Activated CD4-positive, alpha-beta T cell treated with anti-CD3 and anti-CD28 coated beads for 36 hours (primary cell): ENCODE measurements at regions not wholly inside any gene's neighbourhood (a gene's known extent, or its start where the extent isn't known, plus 50 kb on each side); places are given as distances from the start of the nearest gene placed in this dataset.

Source experiments
- ATAC-seq: fragments of 200-7000 bp; cut with Tn5 transposase; one replicate; pipeline ENCODE4 v1.10.0; 2021; ENCODE audit warnings: mild to moderate bottlenecking, moderate library complexity
- CTCF ChIA-PET: fragments of 350-600 bp; sonication (Branson Sonifier 250); formaldehyde crosslinking; loops from one replicate; lab custom pipeline; 2021; ENCODE audit warnings: antibody characterized with exemption; lab: Charles Lee
- POLR2A ChIA-PET: fragments of 350-600 bp; sonication (Branson Sonifier 250); formaldehyde crosslinking; loops from one replicate; lab custom pipeline; 2021; ENCODE audit warnings: antibody characterized with exemption, inconsistent platforms; lab: Charles Lee
- DNase-seq: peaks from one replicate; pipeline ENCODE4 v3.0.0-alpha.2; 2020
- H3K27ac Mint-ChIP-seq: one replicate; pipeline ENCODE4 v1.8.0; 2021; ENCODE audit warnings: mixed read lengths
- H3K27me3 Mint-ChIP-seq: one replicate; pipeline ENCODE4 v1.8.0; 2021; ENCODE audit warnings: mixed read lengths
- H3K36me3 Mint-ChIP-seq: one replicate; pipeline ENCODE4 v1.8.0; 2021; ENCODE audit warnings: low read depth, mixed read lengths
- H3K4me1 Mint-ChIP-seq: one replicate; pipeline ENCODE4 v1.8.0; 2021; ENCODE audit warnings: mixed read lengths
- H3K4me3 Mint-ChIP-seq: one replicate; pipeline ENCODE4 v1.8.0; 2021; ENCODE audit warnings: mild to moderate bottlenecking, moderate library complexity, mixed read lengths
- H3K9me3 Mint-ChIP-seq: one replicate; pipeline ENCODE4 v1.8.0; 2021; ENCODE audit warnings: low read depth, mixed read lengths
- intact Hi-C, 2 experiments: fragments of 100-400 bp; cut with DNase I in 1 of 2; cut with micrococcal nuclease in 1 of 2; formaldehyde crosslinking; loops; one replicate each; pipeline versions ENCODE4 v1.14.2 to v1.15.1; 2022 to 2024; cut with DNase I, micrococcal nuclease

DNA sequence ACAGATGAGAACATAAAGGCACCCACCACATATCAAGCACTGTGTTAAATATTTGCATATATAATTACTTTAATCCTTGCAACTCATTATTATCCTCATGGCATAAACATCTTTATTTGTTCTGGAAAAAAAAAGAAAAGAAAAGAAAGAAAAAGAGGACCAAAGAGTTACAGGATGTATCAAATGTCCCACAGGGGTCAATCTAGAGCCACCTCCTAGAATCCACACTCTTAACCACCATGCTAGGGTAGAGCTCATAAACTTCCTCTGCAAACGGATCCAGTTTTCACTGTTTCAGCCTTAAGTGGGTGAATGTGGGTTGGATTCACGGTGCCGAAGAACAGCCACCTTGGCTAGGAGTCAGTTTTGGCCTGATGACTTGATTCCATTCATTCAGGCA, 171.1 kb upstream of the PPARGC1A start:
- intact Hi-C loops = no loop called here
- DNase-seq (no peak), ATAC-seq (no peak)
- ChIA-PET POLR2A (no interaction called here), CTCF (no interaction called here)
- Mint-ChIP-seq H3K4me3 (no peak overlapping the region), H3K4me1 (no peaks in the 10 kb centered on the region), H3K27me3 (no peaks in the 10 kb centered on the region), H3K9me3 (no peaks in the 10 kb centered on the region), H3K27ac (no peak overlapping the region), H3K36me3 (no peaks in the 10 kb centered on the region)

GRCh38 chr4:24059839-24060238, 170.0 kb upstream of the PPARGC1A start:
- ChIA-PET CTCF (no interaction called here), POLR2A (no interaction called here)
- intact Hi-C loops = no loop called here
- H3K4me3 Mint-ChIP-seq = no peak overlapping the region
- H3K4me1 Mint-ChIP-seq = no peaks in the 10 kb centered on the region
- DNase-seq (no peak), ATAC-seq (no peak)
- H3K27ac Mint-ChIP-seq = no peak overlapping the region
- H3K36me3 Mint-ChIP-seq = no peaks in the 10 kb centered on the region
- no peaks in the 10 kb centered on the region for H3K9me3 Mint-ChIP-seq
- no peaks in the 10 kb centered on the region for H3K27me3 Mint-ChIP-seq

GRCh38 chr4:24057915-24058559, 168.2 kb upstream of the PPARGC1A start:
- Mint-ChIP-seq H3K27ac (no peak overlapping the region), H3K4me3 (no peak overlapping the region), H3K9me3 (no peaks in the 10 kb centered on the region), H3K27me3 (no peaks in the 10 kb centered on the region), H3K4me1 (no peaks in the 10 kb centered on the region), H3K36me3 (no peaks in the 10 kb centered on the region)
- CTCF ChIA-PET = no interaction called here
- no peak for DNase-seq
- POLR2A ChIA-PET = no interaction called here
- no peak for ATAC-seq
- intact Hi-C loops = no loop called here

DNA sequence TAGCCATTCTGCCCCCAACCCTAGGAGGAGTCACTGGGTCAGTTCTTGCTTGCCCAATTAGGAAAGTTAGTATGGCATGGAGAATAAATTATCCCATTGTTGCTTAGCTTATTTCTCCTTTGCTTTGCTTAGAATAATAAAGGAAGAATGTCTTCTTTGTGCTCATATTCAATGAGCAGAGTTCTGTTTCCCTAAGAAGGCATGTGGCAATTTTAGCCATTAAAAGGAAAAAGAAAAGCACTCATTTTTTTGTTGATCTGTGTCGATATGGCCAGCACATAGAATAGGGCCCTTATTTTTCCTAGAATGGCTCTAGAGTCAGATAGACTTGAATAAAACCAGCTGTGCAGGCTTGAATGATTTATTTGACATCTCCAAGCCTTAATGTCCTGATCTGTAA, 166.4 kb upstream of the PPARGC1A start:
- Mint-ChIP-seq H3K27me3 (no peaks in the 10 kb centered on the region), H3K4me1 (no peaks in the 10 kb centered on the region), H3K9me3 (peaks cover 2% of the 10 kb centered on the region), H3K36me3 (no peaks in the 10 kb centered on the region), H3K27ac (no peak overlapping the region), H3K4me3 (no peak overlapping the region)
- POLR2A ChIA-PET = no interaction called here
- CTCF ChIA-PET = no interaction called here
- ATAC-seq (no peak), DNase-seq (no peak)
- intact Hi-C loops = no loop called here

DNA sequence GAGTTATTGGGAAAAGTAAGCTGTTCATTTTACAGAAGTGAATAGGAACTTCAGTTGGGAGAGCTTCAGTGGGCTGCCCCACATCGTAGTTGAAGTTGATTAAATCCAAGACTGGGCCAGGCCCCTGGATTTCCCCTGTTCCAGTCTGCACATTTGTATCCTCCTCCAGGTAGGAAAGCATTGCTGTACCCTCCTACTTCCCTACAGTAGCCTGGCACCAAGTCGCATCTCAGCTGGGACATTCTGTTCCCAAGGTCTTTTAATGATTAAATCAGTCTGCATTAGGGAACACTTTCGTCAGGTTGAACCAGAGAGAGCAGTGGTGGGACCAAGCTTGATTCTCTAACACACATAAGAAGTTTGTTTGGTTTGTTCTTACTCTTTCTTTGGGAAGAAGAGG, 165.8 kb upstream of the PPARGC1A start:
- POLR2A ChIA-PET = no interaction called here
- H3K27ac Mint-ChIP-seq = no peak overlapping the region
- no peaks in the 10 kb centered on the region for H3K4me1 Mint-ChIP-seq
- no peaks in the 10 kb centered on the region for H3K36me3 Mint-ChIP-seq
- no peak for DNase-seq
- intact Hi-C loops = no loop called here
- no peak for ATAC-seq
- CTCF ChIA-PET = no interaction called here
- no peak overlapping the region for H3K4me3 Mint-ChIP-seq
- H3K9me3 Mint-ChIP-seq = peaks cover 2% of the 10 kb centered on the region
- no peaks in the 10 kb centered on the region for H3K27me3 Mint-ChIP-seq

- no peaks in the 10 kb centered on the region for H3K36me3 Mint-ChIP-seq
- ChIA-PET POLR2A (no interaction called here), CTCF (no interaction called here)
- no peaks in the 10 kb centered on the region for H3K27me3 Mint-ChIP-seq
- H3K27ac Mint-ChIP-seq = no peak overlapping the region
- DNase-seq (no peak), ATAC-seq (no peak)
- intact Hi-C loops = no loop called here
- H3K4me3 Mint-ChIP-seq = no peak overlapping the region
- H3K4me1 Mint-ChIP-seq = no peaks in the 10 kb centered on the region
- H3K9me3 Mint-ChIP-seq = peaks cover 2% of the 10 kb centered on the region
These were observed 165.1 kb upstream of the PPARGC1A start for GRCh38 chr4:24054910-24055309.

DNA sequence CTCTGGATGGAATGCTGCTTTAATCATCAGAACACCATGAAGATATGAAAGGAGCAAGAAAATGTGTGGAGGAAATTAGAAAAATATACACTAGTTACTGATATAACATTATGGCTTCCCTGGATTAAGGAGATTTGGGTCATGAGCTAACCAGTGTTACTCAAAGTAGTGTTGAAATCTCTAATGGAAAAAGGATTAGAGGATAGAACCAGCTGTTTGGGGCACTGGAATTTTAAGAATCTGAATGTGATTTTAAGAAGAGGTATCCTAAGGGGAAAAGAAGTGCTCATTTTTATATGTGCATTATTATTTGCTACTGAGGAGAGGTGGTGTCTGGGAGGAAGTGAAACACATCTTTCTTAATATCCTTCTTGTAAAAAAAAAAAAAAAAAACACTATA, 164.1 kb upstream of the PPARGC1A start:
- H3K27me3 Mint-ChIP-seq = no peaks in the 10 kb centered on the region
- peaks cover 2% of the 10 kb centered on the region for H3K9me3 Mint-ChIP-seq
- ChIA-PET CTCF (no interaction called here), POLR2A (no interaction called here)
- H3K36me3 Mint-ChIP-seq = no peaks in the 10 kb centered on the region
- DNase-seq (no peak), ATAC-seq (no peak)
- no peak overlapping the region for H3K4me3 Mint-ChIP-seq
- no peaks in the 10 kb centered on the region for H3K4me1 Mint-ChIP-seq
- H3K27ac Mint-ChIP-seq = no peak overlapping the region
- intact Hi-C loops = no loop called here

DNA sequence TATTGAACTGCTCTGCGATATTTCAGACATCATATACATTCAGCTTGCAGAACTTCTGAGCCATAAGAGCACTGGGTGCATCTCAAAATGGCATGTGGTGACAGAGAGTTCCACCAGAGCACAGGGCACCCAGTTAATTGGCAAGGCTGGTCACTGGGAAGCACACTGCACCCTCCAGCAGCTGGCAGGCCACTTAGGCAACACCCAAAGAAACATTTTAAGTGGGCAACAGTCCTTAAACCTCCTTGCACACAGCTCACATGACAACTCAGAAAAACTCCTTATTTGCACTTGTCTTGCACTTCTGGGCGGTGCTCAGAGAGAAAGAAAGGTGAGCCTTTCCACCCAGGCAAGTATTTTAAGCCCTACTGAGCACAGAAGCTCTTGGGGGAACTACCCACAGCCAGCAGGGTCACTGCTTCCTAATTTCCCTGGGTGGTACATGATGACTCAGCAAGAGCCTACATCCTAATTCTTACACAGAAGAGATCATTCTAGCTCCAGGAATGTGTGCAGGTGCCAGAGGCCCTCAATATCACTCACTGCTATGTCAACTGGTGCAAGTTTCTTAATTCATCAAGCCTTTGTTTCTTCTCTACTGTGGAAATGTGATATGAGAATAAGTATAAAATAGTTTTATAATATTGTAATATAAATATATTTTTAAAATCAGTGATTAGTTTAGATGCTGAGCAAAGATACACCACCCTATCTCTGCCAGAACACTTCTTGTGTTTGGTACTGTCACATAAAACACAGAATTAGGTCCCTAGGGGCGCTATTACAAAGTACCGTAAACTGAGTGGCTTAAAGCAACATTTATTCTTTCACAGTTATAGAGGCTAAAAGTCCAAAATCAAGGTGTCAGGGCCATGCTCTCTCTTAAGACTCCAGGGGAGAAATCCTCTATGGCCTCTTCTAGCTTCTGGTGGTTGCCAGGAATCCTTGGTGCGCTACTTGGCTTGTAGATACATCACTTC, 155.1 kb upstream of the PPARGC1A start:
- POLR2A ChIA-PET = no interaction called here
- intact Hi-C loops = no loop called here
- no peak for DNase-seq
- Mint-ChIP-seq H3K36me3 (no peaks in the 10 kb centered on the region), H3K4me1 (no peaks in the 10 kb centered on the region), H3K4me3 (no peak overlapping the region), H3K27me3 (no peaks in the 10 kb centered on the region), H3K9me3 (no peaks in the 10 kb centered on the region), H3K27ac (no peak overlapping the region)
- CTCF ChIA-PET = interaction anchor here (0.8 kb wide), 1 partner anchor 78 kb away, joined by 3 read pairs; no protein-coding TSS in a partner anchor
- ATAC-seq = no peak

GRCh38 chr4:24042094-24042493, 152.2 kb upstream of the PPARGC1A start:
- intact Hi-C loops = no loop called here
- CTCF ChIA-PET = no interaction called here
- no peaks in the 10 kb centered on the region for H3K36me3 Mint-ChIP-seq
- H3K9me3 Mint-ChIP-seq = no peaks in the 10 kb centered on the region
- H3K4me3 Mint-ChIP-seq = no peak overlapping the region
- no peak for DNase-seq
- no peaks in the 10 kb centered on the region for H3K4me1 Mint-ChIP-seq
- POLR2A ChIA-PET = no interaction called here
- no peak overlapping the region for H3K27ac Mint-ChIP-seq
- no peaks in the 10 kb centered on the region for H3K27me3 Mint-ChIP-seq
- ATAC-seq = no peak

GRCh38 chr4:24040811-24041210, 151.0 kb upstream of the PPARGC1A start:
- Mint-ChIP-seq H3K27me3 (no peaks in the 10 kb centered on the region), H3K27ac (no peak overlapping the region), H3K9me3 (no peaks in the 10 kb centered on the region), H3K36me3 (no peaks in the 10 kb centered on the region), H3K4me3 (no peak overlapping the region), H3K4me1 (no peaks in the 10 kb centered on the region)
- DNase-seq (no peak), ATAC-seq (no peak)
- CTCF ChIA-PET = interaction anchor here (0.7 kb wide), 1 partner anchor 684 kb away, joined by 4 read pairs; no protein-coding TSS in a partner anchor
- POLR2A ChIA-PET = no interaction called here
- intact Hi-C loops = no loop called here

- H3K4me1 Mint-ChIP-seq = no peaks in the 10 kb centered on the region
- no peak overlapping the region for H3K27ac Mint-ChIP-seq
- H3K4me3 Mint-ChIP-seq = no peak overlapping the region
- DNase-seq = no peak
- ChIA-PET POLR2A (no interaction called here), CTCF (no interaction called here)
- intact Hi-C loops = no loop called here
- H3K9me3 Mint-ChIP-seq = no peaks in the 10 kb centered on the region
- ATAC-seq = no peak
- no peaks in the 10 kb centered on the region for H3K36me3 Mint-ChIP-seq
- peaks cover 3% of the 10 kb centered on the region for H3K27me3 Mint-ChIP-seq
These were observed 143.8 kb upstream of the PPARGC1A start for GRCh38 chr4:24033626-24034025.

- no peak for ATAC-seq
- no peaks in the 10 kb centered on the region for H3K36me3 Mint-ChIP-seq
- H3K4me1 Mint-ChIP-seq = no peaks in the 10 kb centered on the region
- H3K27me3 Mint-ChIP-seq = peaks cover 3% of the 10 kb centered on the region
- H3K9me3 Mint-ChIP-seq = no peaks in the 10 kb centered on the region
- DNase-seq = no peak
- POLR2A ChIA-PET = no interaction called here
- intact Hi-C loops = no loop called here
- H3K27ac Mint-ChIP-seq = no peak overlapping the region
- CTCF ChIA-PET = no interaction called here
- no peak overlapping the region for H3K4me3 Mint-ChIP-seq
These were observed 142.6 kb upstream of the PPARGC1A start for GRCh38 chr4:24032371-24032989.
